GM21381 (cell line): ENCODE measurements at regions not wholly inside any gene's neighbourhood (a gene's known extent, or its start where the extent isn't known, plus 50 kb on each side); places are given as distances from the start of the nearest gene placed in this dataset.
A peak's percentile ranks its signal among the peaks of the same experiment; 100 is the strongest.

Experiments
- ATAC-seq: cut with Tn5 transposase; IDR thresholded peaks from one replicate; pipeline ENCODE4 v1.9.1; 2021; ENCODE audit warnings: mild to moderate bottlenecking, moderate library complexity; ENCODE audit not compliant: unreplicated experiment

GRCh38 chrY:14139521-14139920 is 83.5 kb downstream of the VCY1B start:
- ATAC-seq = no peak

- no peak for ATAC-seq
Observed at GRCh38 chrY:14145614-14146013, 89.6 kb downstream of the VCY1B start.

- ATAC-seq = no peak
Observed at GRCh38 chrY:14182776-14183175, 126.7 kb downstream of the VCY1B start.

- ATAC-seq = no peak
Observed at GRCh38 chrY:14222014-14222413, 166.0 kb downstream of the VCY1B start.

- ATAC-seq = no peak
Observed at GRCh38 chrY:14231703-14232102, 175.7 kb downstream of the VCY1B start.

- ATAC-seq = peak; percentile 58
Observed at GRCh38 chrY:14235070-14235469, 179.0 kb downstream of the VCY1B start.

- ATAC-seq = no peak
Observed at GRCh38 chrY:14238277-14238676, 182.2 kb downstream of the VCY1B start.

- no peak for ATAC-seq
Observed at GRCh38 chrY:14246948-14247347, 190.9 kb downstream of the VCY1B start.

- ATAC-seq = no peak
Observed at GRCh38 chrY:14248878-14249576, 193.0 kb downstream of the VCY1B start.

GRCh38 chrY:14255965-14256816 is 200.2 kb downstream of the VCY1B start:
- no peak for ATAC-seq

- no peak for ATAC-seq
Observed at GRCh38 chrY:14256817-14257168, 200.8 kb downstream of the VCY1B start.

GRCh38 chrY:14277029-14277428 is 221.0 kb downstream of the VCY1B start:
- ATAC-seq = no peak

- ATAC-seq = no peak
Observed at GRCh38 chrY:14290656-14291375, 233.5 kb upstream of the NLGN4Y start.

GRCh38 chrY:14292382-14292781 is 231.9 kb upstream of the NLGN4Y start:
- no peak for ATAC-seq

- ATAC-seq = no peak
Observed at GRCh38 chrY:14300775-14301174, 223.6 kb upstream of the NLGN4Y start.

- no peak for ATAC-seq
Observed at GRCh38 chrY:14301552-14301951, 222.8 kb upstream of the NLGN4Y start.

- peak; percentile 88 for ATAC-seq
Observed at GRCh38 chrY:14328677-14329345, 195.5 kb upstream of the NLGN4Y start.

- no peak for ATAC-seq
Observed at GRCh38 chrY:14330362-14330761, 194.0 kb upstream of the NLGN4Y start.

GRCh38 chrY:14339524-14339923 is 184.8 kb upstream of the NLGN4Y start:
- no peak for ATAC-seq

- peak; percentile 67 for ATAC-seq
Observed at GRCh38 chrY:14340459-14341143, 183.7 kb upstream of the NLGN4Y start.
